Vagina (tissue), 2 donors: ENCODE measurements at regions not wholly inside any gene's neighbourhood (a gene's known extent, or its start where the extent isn't known, plus 50 kb on each side); places are given as distances from the start of the nearest gene placed in this dataset.
"Not testable (repeated sequence)": the region's sequence is repeated elsewhere in the genome, so short reads cannot be mapped to it uniquely, and the experiment has no call there.

Experiments used
- POLR2A ChIP-seq, 2 donors: fragments of 450-650 bp; IDR thresholded peaks; one replicate each; pipeline ENCODE4 v1.6.1; 2017; ENCODE audit warnings: antibody characterized with exemption in 2 of 2, mild to moderate bottlenecking in 2 of 2, moderate library complexity in 2 of 2
- POLR2AphosphoS5 ChIP-seq, 2 donors: sonication (generic); formaldehyde crosslinking; IDR thresholded peaks; one replicate each; pipeline ENCODE4 v1.9.0; 2017; ENCODE audit warnings: antibody characterized with exemption in 2 of 2, mild to moderate bottlenecking in 2 of 2, low read depth in 1 of 2; ENCODE audit not compliant: insufficient read depth in 1 of 2
- TF ChIP-seq, protein P1 (sequence below), 3 experiments: fragments of 450-650 bp in 2 of 3; fragments of 200-600 bp in 1 of 3; sonication (generic) in 1 of 3; IDR thresholded peaks; one replicate each; pipeline ENCODE4 v1.5.1; 2017 to 2019; ENCODE audit warnings: antibody characterized with exemption in 3 of 3, mild to moderate bottlenecking in 2 of 3, moderate library complexity in 2 of 3

DNA sequence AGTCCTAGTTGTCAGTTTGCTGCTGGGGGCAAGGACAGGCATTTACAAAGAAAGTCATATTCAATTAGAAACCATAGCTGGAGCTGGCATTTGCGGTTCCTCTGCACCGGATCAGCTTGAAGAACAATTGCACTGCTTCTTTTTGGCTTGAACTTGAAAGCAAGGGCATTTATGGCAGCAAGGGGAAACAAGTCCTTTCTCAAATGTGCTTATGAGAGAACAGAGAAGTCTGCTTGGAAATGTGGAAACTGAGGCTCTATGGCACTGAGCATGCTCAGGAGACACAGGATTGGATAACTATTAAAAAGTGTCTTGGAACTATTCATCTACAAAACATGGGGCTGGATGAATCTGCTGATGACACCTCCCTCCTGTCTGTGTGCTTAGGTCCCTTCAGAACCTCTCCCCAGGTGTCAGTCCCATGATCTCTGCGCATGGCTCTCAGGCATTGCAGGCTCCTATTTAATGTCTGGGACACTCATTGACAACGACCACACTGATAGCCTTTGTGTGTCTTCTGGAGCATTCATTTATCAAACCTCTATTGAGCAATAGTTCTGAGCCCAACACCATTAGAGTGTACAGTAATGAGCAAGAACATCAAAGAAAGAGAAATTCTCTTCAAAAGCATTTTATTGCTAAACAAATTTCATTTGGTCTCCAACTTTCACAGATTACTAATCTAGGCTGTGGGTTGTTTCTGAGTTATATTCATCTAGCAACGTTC lies 353.6 kb downstream of the ANAPC1 start:
- TF ChIP-seq, protein P1, sequence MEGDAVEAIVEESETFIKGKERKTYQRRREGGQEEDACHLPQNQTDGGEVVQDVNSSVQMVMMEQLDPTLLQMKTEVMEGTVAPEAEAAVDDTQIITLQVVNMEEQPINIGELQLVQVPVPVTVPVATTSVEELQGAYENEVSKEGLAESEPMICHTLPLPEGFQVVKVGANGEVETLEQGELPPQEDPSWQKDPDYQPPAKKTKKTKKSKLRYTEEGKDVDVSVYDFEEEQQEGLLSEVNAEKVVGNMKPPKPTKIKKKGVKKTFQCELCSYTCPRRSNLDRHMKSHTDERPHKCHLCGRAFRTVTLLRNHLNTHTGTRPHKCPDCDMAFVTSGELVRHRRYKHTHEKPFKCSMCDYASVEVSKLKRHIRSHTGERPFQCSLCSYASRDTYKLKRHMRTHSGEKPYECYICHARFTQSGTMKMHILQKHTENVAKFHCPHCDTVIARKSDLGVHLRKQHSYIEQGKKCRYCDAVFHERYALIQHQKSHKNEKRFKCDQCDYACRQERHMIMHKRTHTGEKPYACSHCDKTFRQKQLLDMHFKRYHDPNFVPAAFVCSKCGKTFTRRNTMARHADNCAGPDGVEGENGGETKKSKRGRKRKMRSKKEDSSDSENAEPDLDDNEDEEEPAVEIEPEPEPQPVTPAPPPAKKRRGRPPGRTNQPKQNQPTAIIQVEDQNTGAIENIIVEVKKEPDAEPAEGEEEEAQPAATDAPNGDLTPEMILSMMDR (IDR thresholded peaks at IDR 0.05) = not testable (repeated sequence)
- TF ChIP-seq POLR2A (IDR thresholded peaks at IDR 0.05); POLR2AphosphoS5 (IDR thresholded peaks at IDR 0.05; ENCODE audit: insufficient read depth in 1 of 2, low read depth in 1 of 2): not testable (repeated sequence)
